Neuronal stem cell (in vitro differentiated cells): ENCODE measurements at regions not wholly inside any gene's neighbourhood (a gene's known extent, or its start where the extent isn't known, plus 50 kb on each side); places are given as distances from the start of the nearest gene placed in this dataset.

Source experiments
- DNase-seq: peaks from one replicate; pipeline ENCODE4 v3.0.0-alpha.2; 2013; ENCODE audit warnings: low spot score
- H2AFZ ChIP-seq: one replicate; pipeline ENCODE4 v1.6.1; 2013; ENCODE audit warnings: mild to moderate bottlenecking, low read length, inconsistent platforms
- H2AK5ac ChIP-seq: 2 replicates; pipeline ENCODE4 v1.6.1; 2013; ENCODE audit warnings: low read depth, mild to moderate bottlenecking, inconsistent platforms, low read length, moderate library complexity, mixed read lengths
- H2BK120ac ChIP-seq: 2 replicates; pipeline ENCODE4 v1.6.1; 2013; ENCODE audit warnings: low read depth, mild to moderate bottlenecking, inconsistent platforms, low read length, moderate library complexity, mixed read lengths
- H2BK12ac ChIP-seq: one replicate; pipeline ENCODE4 v1.6.1; 2013; ENCODE audit warnings: low read length, inconsistent platforms
- H2BK15ac ChIP-seq: 2 replicates; pipeline ENCODE4 v1.6.1; 2013; ENCODE audit warnings: mild to moderate bottlenecking, low read length, inconsistent platforms, mixed read lengths
- H2BK5ac ChIP-seq: one replicate; pipeline ENCODE4 v1.6.1; 2013; ENCODE audit warnings: inconsistent platforms, mild to moderate bottlenecking, low read length, moderate library complexity
- H3K14ac ChIP-seq: one replicate; pipeline ENCODE4 v1.6.1; 2013; ENCODE audit warnings: low read length, inconsistent platforms
- H3K18ac ChIP-seq: 2 replicates; pipeline ENCODE4 v1.6.1; 2013; ENCODE audit warnings: low read length, inconsistent platforms
- H3K23ac ChIP-seq: 2 replicates; pipeline ENCODE4 v1.6.1; 2013; ENCODE audit warnings: low read depth, mild to moderate bottlenecking, mixed read lengths, low read length, inconsistent platforms; ENCODE audit not compliant: poor library complexity
- H3K27ac ChIP-seq: replicated peaks from 3 replicates; pipeline ENCODE4 v1.5.1; 2013; ENCODE audit warnings: low read length, inconsistent platforms
- H3K27me3 ChIP-seq, 3 experiments: 2 replicates each; pipeline ENCODE4 v1.6.1; 2013; ENCODE audit warnings: low read length in 3 of 3, mild to moderate bottlenecking in 2 of 3, inconsistent platforms in 1 of 3, low read depth in 1 of 3, mixed read lengths in 1 of 3, moderate library complexity in 1 of 3; ENCODE audit not compliant: control insufficient read depth in 3 of 3, insufficient read depth in 3 of 3
- H3K36me3 ChIP-seq, 2 donors: replicated peaks in 1 of 2; 2 replicates each; pipeline ENCODE4 v1.6.1; 2013; ENCODE audit warnings: low read length in 2 of 2; ENCODE audit not compliant: control insufficient read depth in 2 of 2, insufficient read depth in 2 of 2
- H3K4ac ChIP-seq: 2 replicates; pipeline ENCODE4 v1.6.1; 2013; ENCODE audit warnings: inconsistent platforms, mild to moderate bottlenecking, low read length, moderate library complexity
- H3K4me1 ChIP-seq, 2 donors: 1 replicate in 1 of 2; 2 replicates in 1 of 2; pipeline ENCODE4 v1.6.1; 2013; ENCODE audit warnings: low read length in 2 of 2, low read depth in 1 of 2; ENCODE audit not compliant: control insufficient read depth in 2 of 2, insufficient read depth in 1 of 2
- H3K4me2 ChIP-seq: one replicate; pipeline ENCODE4 v1.6.1; 2013; ENCODE audit warnings: mild to moderate bottlenecking, low read length, inconsistent platforms; ENCODE audit not compliant: insufficient read depth, poor library complexity, severe bottlenecking
- H3K4me3 ChIP-seq, 2 donors: 2 replicates each; pipeline ENCODE4 v1.5.1; 2013; ENCODE audit warnings: low read length in 2 of 2, mild to moderate bottlenecking in 2 of 2, inconsistent platforms in 1 of 2, moderate library complexity in 1 of 2
- H3K79me1 ChIP-seq: one replicate; pipeline ENCODE4 v1.6.1; 2013; ENCODE audit warnings: low read depth, mild to moderate bottlenecking, inconsistent platforms, low read length, moderate library complexity
- H3K9ac ChIP-seq: one replicate; pipeline ENCODE4 v1.6.1; 2013; ENCODE audit warnings: mild to moderate bottlenecking, low read depth, low read length, inconsistent platforms; ENCODE audit not compliant: poor library complexity
- H3K9me3 ChIP-seq, 2 donors: replicated peaks in 1 of 2; 2 replicates each; pipeline versions ENCODE3 to v1.6.1; 2013; ENCODE audit warnings: low read length in 2 of 2, mild to moderate bottlenecking in 2 of 2, inconsistent platforms in 1 of 2, low read depth in 1 of 2, mixed read lengths in 1 of 2, moderate library complexity in 1 of 2; ENCODE audit not compliant: control insufficient read depth in 2 of 2, insufficient read depth in 1 of 2
- H4K8ac ChIP-seq: one replicate; pipeline ENCODE4 v1.6.1; 2013; ENCODE audit warnings: low read depth, mild to moderate bottlenecking, inconsistent platforms, low read length, moderate library complexity
- H4K91ac ChIP-seq: one replicate; pipeline ENCODE4 v1.6.1; 2013; ENCODE audit warnings: low read length, low read depth, mild to moderate bottlenecking, inconsistent platforms; ENCODE audit not compliant: poor library complexity
- WGBS, 2 donors: extraction: QIAGEN DNeasy Blood & Tissue Kit; methylation state at CpG; one replicate each; pipeline ENCODE4 v1.1.7; 2013; ENCODE audit warnings: missing lambda C conversion rate in 2 of 2, mixed read lengths in 1 of 2; ENCODE audit not compliant: insufficient read length in 2 of 2, insufficient replicate concordance in 1 of 2; ENCODE audit errors: extremely low coverage in 2 of 2; 5-methylcytosine and 5-hydroxymethylcytosine counted together

DNA sequence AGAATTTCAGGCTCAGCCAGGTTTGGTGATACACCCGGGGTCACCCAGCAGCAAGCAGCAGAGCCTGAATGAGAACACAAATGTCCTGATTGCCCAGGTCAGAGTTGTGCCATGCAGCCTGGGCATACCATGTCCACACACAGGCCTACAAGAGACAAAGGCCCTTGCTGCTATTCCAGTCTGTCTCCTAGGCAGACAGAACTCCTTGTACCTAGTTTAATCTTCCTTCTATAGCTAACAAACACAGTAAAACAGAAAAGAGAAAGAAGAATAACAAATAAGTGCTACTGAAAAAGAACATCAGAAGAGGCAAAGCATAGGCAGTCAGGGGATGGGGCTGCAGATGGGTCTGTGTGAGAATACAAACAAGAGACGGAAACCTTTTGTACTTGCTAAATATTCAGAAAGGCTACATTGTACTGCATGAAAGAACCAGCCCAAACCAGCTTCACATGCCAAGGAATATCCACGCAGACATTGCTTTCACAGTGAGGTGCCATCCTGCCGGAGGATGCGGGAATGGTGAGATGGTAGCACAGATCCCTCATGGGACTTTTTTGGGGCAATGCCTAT lies 401.7 kb downstream of the OMA1 start:
- no peaks in the 10 kb centered on the region for H3K36me3 ChIP-seq
- H3K4me3 ChIP-seq, result peak overlapping the region in 1 of 2 donors; percentile 10
- H2AK5ac ChIP-seq, result no peak overlapping the region
- peaks cover 0 to 9% of the 10 kb centered on the region in 2 donors for H3K4me1 ChIP-seq
- H3K18ac ChIP-seq, result no peak overlapping the region
- peaks cover 0 to 9% of the 10 kb centered on the region in 2 donors for H3K9me3 ChIP-seq
- peak overlapping the region; percentile 42 for H2AFZ ChIP-seq
- H4K8ac ChIP-seq, result no peak overlapping the region
- H3K27ac ChIP-seq, result no peak overlapping the region
- H3K4ac ChIP-seq, result no peak overlapping the region
- H3K9ac ChIP-seq, result no peak overlapping the region
- no peak overlapping the region for H2BK12ac ChIP-seq
- H2BK5ac ChIP-seq, result no peak overlapping the region
- no CpG with 5 or more reads among the region's 5 CpGs for WGBS, 2 donors
- no peak overlapping the region for H2BK120ac ChIP-seq
- no peak overlapping the region for H2BK15ac ChIP-seq
- no peak overlapping the region for H3K4me2 ChIP-seq
- H3K27me3 ChIP-seq, result no peaks in the 10 kb centered on the region
- no peak overlapping the region for H3K23ac ChIP-seq
- no peak overlapping the region for H4K91ac ChIP-seq
- no peak for DNase-seq
- H3K14ac ChIP-seq, result no peak overlapping the region
- peaks cover 3% of the 10 kb centered on the region for H3K79me1 ChIP-seq

DNA sequence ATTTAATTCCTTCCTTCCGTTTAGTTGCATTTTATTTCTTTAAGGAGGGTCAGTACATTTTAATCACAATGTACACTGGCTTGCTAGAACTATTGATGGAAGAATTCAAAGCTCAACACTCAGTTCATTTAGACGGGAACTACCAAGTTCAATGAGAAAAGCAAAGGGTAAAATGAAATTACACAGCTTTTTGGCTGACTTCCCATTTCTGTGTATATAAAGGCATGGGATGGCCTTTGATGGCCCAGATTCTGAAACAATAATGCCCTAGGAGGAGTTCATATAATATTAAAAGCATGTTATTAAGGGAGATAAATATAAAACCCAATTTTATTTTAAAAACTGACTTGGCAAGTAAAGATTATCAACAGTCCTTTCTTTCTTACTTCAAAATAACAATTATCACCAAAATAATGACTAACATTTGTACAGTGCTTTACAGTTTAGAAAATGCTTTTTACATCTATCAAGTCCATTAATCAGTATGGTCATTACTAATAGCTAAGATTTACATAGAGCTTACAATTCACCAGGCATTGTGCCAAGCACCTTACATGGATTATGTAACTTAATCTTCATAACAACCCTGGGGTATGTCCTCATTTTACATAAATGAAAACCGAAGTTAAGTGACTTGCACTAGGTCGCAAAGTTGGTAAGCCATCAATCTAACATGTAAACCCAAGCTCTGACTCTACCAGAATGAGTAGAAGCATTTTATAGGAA lies 402.4 kb downstream of the OMA1 start:
- DNase-seq, result no peak
- Histone ChIP-seq H3K4me1 (peaks cover 0 to 9% of the 10 kb centered on the region in 2 donors), H3K18ac (no peak overlapping the region), H3K27ac (no peak overlapping the region), H3K36me3 (no peaks in the 10 kb centered on the region), H2AFZ (peak overlapping the region; percentile 42), H2AK5ac (no peak overlapping the region), H3K9me3 (peaks cover 0 to 9% of the 10 kb centered on the region in 2 donors), H3K9ac (no peak overlapping the region), H3K79me1 (peaks cover 3% of the 10 kb centered on the region), H2BK120ac (no peak overlapping the region), H3K4me2 (no peak overlapping the region), H2BK15ac (no peak overlapping the region), H3K4me3 (peak overlapping the region in 1 of 2 donors; percentile 10), H3K14ac (no peak overlapping the region), H3K27me3 (no peaks in the 10 kb centered on the region), H2BK5ac (no peak overlapping the region), H2BK12ac (no peak overlapping the region), H4K8ac (no peak overlapping the region), H4K91ac (no peak overlapping the region), H3K4ac (no peak overlapping the region), H3K23ac (no peak overlapping the region)
- no CpG with 5 or more reads among the region's 4 CpGs for WGBS, 2 donors

DNA sequence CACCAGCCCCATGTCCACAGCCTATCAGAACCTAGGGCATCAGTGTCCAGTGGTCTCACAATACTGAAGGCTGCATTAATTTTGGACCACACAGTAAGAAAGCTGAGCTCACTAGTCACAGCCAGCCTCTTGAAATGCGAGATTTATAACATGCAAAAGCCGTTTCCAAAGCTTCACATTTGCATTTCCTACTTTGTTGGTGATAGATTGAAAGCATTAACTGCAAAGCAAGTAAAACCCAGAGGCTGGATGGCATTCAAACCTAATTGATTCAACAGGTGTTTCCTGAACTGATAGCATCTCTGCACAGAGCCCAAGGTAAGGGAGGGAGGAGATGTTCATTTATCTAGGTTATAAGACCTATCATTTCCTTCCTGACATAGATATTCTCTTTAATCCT lies 410.1 kb downstream of the OMA1 start:
- H3K4me1 ChIP-seq, result peaks cover 0 to 11% of the 10 kb centered on the region in 2 donors
- H3K4me2 ChIP-seq, result no peak overlapping the region
- H2BK12ac ChIP-seq, result no peak overlapping the region
- H2AFZ ChIP-seq, result no peak overlapping the region
- H3K23ac ChIP-seq, result no peak overlapping the region
- H3K27me3 ChIP-seq, result no peaks in the 10 kb centered on the region
- DNase-seq, result no peak
- H3K14ac ChIP-seq, result no peak overlapping the region
- peaks cover 0 to 3% of the 10 kb centered on the region in 2 donors for H3K9me3 ChIP-seq
- no peak overlapping the region for H2BK120ac ChIP-seq
- no peak overlapping the region for H3K4me3 ChIP-seq
- no peaks in the 10 kb centered on the region for H3K79me1 ChIP-seq
- H2BK15ac ChIP-seq, result no peak overlapping the region
- H2BK5ac ChIP-seq, result no peak overlapping the region
- H4K8ac ChIP-seq, result no peak overlapping the region
- H2AK5ac ChIP-seq, result no peak overlapping the region
- no peak overlapping the region for H3K27ac ChIP-seq
- WGBS, 2 donors, result no CpG with 5 or more reads among the region's 2 CpGs
- no peaks in the 10 kb centered on the region for H3K36me3 ChIP-seq
- no peak overlapping the region for H3K4ac ChIP-seq
- no peak overlapping the region for H4K91ac ChIP-seq
- H3K18ac ChIP-seq, result no peak overlapping the region
- H3K9ac ChIP-seq, result no peak overlapping the region

DNA sequence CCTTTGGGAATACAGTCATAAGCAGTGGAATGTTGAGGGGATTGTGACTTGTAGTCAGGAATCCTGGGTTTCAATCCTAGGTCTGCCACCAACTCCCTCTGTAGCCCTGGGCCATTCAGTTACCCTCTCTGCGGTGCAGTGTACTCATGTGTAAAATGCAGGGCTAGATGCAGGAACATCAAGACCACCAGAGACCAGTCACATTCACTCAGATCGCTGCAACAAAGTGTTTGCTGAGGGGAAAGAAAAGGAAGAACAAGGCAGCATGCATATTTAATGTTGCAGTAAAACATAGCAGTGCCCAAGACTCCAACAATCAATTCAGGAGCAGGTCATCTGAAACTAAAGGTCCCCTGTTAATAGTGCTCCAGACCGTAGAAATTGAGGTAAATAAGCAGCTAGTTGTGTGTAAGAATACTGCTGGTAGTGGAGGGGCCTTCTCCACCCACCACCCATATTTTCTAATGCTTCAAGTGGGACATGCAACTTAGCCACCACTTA lies 410.7 kb downstream of the OMA1 start:
- H2AK5ac ChIP-seq, result no peak overlapping the region
- H4K8ac ChIP-seq, result no peak overlapping the region
- H3K4me2 ChIP-seq, result no peak overlapping the region
- no peaks in the 10 kb centered on the region for H3K79me1 ChIP-seq
- no peak overlapping the region for H3K23ac ChIP-seq
- peaks cover 0 to 3% of the 10 kb centered on the region in 2 donors for H3K9me3 ChIP-seq
- H3K14ac ChIP-seq, result no peak overlapping the region
- H2BK12ac ChIP-seq, result no peak overlapping the region
- no peak overlapping the region for H3K4ac ChIP-seq
- no peak overlapping the region for H3K9ac ChIP-seq
- H2AFZ ChIP-seq, result peak overlapping the region; percentile 21
- no peak overlapping the region for H4K91ac ChIP-seq
- no peaks in the 10 kb centered on the region for H3K27me3 ChIP-seq
- no peaks in the 10 kb centered on the region for H3K36me3 ChIP-seq
- peaks cover 0 to 11% of the 10 kb centered on the region in 2 donors for H3K4me1 ChIP-seq
- DNase-seq, result no peak
- no peak overlapping the region for H3K4me3 ChIP-seq
- no peak overlapping the region for H2BK15ac ChIP-seq
- H3K27ac ChIP-seq, result no peak overlapping the region
- H2BK5ac ChIP-seq, result no peak overlapping the region
- WGBS, 2 donors, result no CpG with 5 or more reads among the region's 3 CpGs
- no peak overlapping the region for H3K18ac ChIP-seq
- H2BK120ac ChIP-seq, result no peak overlapping the region
